ENCODE measurements at regions not wholly inside any gene's neighbourhood (a gene's known extent, or its start where the extent isn't known, plus 50 kb on each side); places are given as distances from the start of the nearest gene placed in this dataset.
"Not testable (repeated sequence)": the region's sequence is repeated elsewhere in the genome, so short reads cannot be mapped to it uniquely, and the experiment has no call there.

DNA sequence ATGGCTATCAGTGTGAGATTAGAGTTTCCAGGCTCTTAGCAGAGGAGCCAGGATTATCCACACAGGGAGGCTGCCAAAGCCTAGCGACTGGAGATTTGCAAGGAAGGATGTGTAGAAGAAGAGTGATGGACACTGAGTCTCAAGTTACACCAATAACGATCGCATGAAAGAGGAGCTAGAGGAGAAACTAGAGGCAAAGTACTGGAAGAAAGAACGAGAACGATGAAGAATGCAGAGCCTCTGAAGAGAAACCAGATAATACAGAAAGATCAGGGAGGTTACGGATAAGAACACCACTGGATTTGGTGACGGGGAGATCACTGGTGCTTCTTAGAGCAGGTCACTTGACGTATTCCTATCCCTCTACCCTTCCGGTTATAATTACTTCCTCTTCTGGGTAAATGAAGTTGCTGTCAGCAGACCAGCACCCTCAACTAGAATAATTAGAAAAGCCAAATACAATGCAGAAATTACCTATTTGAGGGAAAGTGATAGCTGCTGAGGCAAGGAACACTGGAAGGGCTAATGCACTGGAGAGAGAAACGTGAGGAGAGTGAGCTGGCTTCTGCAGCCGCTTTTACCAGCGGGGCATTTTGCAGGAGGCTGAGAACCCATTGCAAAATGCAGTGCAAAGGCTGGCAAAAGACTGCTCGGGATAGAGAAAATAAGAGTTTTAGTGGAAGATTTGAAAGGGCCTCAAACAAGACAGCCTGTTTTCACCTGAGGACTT is 93.1 kb upstream of the HIF1A start:
- H3K4me3 Mint-ChIP-seq, result no peak overlapping the region
- H3K27me3 Mint-ChIP-seq, result no peaks in the 10 kb centered on the region
- peaks cover 30% of the 10 kb centered on the region for H3K4me1 Mint-ChIP-seq (ENCODE audit: low read depth)
- H3K9me3 Mint-ChIP-seq (ENCODE audit: low read depth), result no peaks in the 10 kb centered on the region
- H3K36me3 Mint-ChIP-seq, result no peaks in the 10 kb centered on the region
- no peak overlapping the region for H3K27ac Mint-ChIP-seq

DNA sequence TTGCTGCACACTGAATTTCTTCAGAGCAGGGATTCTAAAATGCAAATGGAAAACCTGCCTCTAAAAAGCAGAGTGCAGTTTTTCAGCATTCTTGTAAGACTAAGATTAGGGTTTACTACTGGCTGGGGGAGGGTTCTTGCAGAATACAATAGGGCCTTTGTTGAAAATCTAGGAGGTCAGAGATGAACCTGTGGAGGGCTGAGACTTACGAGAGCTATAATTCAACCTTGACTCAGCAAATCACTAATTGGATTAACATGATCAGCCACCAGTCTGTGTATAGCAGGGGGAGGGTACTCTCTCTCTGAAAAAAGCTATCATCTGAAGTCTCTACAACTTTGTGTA is 92.6 kb upstream of the HIF1A start:
- Mint-ChIP-seq H3K27ac (no peak overlapping the region), H3K36me3 (no peaks in the 10 kb centered on the region), H3K9me3 (ENCODE audit: low read depth) (no peaks in the 10 kb centered on the region), H3K27me3 (no peaks in the 10 kb centered on the region), H3K4me3 (no peak overlapping the region), H3K4me1 (ENCODE audit: low read depth) (peaks cover 33% of the 10 kb centered on the region)

DNA sequence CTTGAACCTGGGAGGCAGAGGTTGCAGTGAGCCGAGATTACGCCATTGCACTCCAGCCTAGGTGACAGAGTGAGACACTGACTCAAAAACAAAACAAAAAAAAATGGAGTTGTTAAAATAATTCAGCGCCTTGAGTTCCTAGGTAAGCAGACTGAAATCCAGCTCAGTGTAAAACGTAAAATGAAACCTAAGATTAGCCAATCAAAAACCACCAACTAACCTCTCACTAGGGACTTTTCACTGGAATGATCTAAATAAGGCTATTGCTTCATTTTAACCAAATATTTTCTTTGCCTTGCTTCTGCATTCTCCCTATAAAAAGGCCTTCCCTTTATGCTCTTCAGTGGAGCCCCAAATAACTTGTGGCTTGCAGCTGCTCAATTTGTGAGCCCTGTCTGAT is 91.6 kb upstream of the HIF1A start:
- Mint-ChIP-seq H3K36me3 (no peaks in the 10 kb centered on the region), H3K4me1 (ENCODE audit: low read depth) (peaks cover 32% of the 10 kb centered on the region), H3K27ac (no peak overlapping the region), H3K9me3 (ENCODE audit: low read depth) (no peaks in the 10 kb centered on the region), H3K27me3 (no peaks in the 10 kb centered on the region), H3K4me3 (no peak overlapping the region)

DNA sequence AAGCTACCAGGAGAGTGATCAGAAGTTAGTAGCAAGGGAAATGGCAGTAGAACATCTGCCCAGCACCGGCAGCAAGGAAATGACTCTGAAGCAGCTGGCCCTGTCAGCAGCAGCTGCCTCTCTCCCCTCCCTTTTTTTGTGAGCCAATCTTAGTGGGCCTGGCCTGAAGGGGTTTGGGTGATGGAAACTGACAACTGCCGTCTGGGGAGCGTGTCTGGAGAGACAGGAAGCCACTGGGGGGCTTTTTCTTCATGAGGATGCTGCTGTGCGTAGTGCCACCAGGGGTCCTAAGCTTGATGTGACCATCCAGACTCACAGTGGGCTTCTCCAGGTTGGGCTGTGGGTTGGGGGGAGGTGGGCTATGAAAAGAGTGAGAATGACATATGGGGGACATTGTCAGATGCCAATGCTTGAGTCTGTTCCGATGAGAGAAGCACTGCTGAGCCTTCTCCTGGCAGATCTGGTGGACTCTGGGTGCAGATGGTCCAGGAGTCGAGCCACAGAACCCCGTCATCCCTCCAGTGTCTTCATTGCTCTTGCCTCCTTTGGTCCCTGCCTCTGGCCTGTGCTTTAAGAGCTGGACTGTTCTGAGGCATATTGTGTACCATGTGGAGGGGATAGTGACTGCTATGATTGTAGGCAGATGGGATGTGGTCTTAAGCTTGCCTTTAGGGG is 87.6 kb upstream of the HIF1A start:
- Mint-ChIP-seq H3K27me3 (no peaks in the 10 kb centered on the region), H3K9me3 (ENCODE audit: low read depth) (no peaks in the 10 kb centered on the region), H3K36me3 (no peaks in the 10 kb centered on the region), H3K4me1 (ENCODE audit: low read depth) (peaks cover 21% of the 10 kb centered on the region), H3K4me3 (no peak overlapping the region), H3K27ac (peak overlapping the region; percentile 34)

DNA sequence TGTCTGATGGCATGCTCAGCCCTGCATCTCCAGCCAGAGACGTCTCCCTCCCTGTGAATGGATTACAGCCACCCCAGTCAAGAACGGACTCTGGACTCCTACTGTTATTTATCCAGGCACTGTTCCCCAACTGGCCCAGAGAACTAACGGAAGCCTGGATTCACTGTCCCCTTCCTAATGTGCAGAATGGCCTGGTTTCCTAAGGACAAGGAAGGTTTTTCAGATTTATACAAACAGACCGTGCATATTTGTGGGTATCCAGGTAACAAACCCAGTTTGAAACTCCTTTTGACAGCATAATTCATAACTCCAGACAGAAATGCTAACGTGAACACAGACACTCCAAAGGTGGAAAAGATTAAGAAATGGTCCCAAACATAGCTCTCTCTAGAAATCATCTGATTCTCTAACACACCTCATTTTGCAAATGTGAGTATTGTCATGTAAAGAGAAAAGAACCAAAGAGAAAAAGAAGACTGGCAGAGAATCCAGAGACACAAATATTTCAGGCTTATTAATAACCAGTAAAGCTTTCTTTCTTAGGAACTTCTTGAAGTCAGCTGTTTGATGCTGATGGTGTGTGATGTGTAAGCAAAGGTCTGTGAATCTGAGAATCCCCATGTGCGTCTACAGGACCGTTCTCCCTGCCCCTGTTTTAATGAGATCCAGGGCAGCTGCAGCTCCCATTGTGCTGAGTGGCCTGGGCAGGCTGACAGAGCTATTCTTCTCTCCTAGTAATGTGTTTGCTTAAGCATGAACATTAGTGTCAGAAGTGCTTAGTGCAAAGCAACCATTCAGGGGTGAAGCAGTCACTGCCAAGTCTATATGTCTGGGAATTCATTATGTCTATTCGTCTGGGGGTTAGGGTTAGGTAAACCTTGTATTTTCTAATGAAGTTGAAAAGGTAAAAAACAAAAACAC is 86.8 kb upstream of the HIF1A start:
- H3K36me3 Mint-ChIP-seq, result no peaks in the 10 kb centered on the region
- peak overlapping the region; percentile 34 for H3K27ac Mint-ChIP-seq

DNA sequence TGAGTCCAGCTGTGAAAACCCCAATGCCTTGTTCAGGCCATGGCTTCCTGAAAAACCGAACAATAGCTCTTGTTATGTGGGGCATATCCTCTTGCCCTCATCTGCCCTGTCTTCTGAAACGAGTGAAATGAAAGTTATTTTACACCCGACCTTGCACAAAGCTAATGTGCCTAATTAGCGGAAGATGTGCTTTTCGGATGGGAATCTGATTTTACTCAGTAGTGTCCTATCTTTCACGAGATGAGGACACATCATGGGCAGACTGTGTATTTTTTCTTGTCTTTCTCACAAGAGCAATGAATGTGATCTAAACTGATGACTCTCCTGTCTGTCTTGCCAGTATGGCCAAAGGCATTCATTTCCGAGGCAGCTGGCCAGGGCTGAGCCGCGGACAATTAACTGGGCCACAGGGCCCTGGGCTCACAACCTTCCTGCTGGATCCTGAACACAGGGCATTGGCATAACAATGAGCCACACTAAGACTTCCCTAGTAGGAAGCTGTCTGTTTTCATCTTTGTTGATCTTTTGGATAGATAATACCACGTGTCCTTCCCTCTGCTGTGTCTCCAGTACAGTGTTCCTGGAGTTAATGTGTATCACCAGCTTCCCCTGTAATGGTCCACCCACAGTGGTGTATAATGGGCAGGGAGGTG is 86.0 kb upstream of the HIF1A start:
- no peaks in the 10 kb centered on the region for H3K36me3 Mint-ChIP-seq
- peaks cover 21% of the 10 kb centered on the region for H3K4me1 Mint-ChIP-seq (ENCODE audit: low read depth)
- H3K4me3 Mint-ChIP-seq, result no peak overlapping the region
- no peaks in the 10 kb centered on the region for H3K9me3 Mint-ChIP-seq (ENCODE audit: low read depth)
- H3K27me3 Mint-ChIP-seq, result no peaks in the 10 kb centered on the region
- H3K27ac Mint-ChIP-seq, result no peak overlapping the region

More for the DNA sequence above, 86.8 kb upstream of the HIF1A start:
- no peaks in the 10 kb centered on the region for H3K9me3 Mint-ChIP-seq (ENCODE audit: low read depth)
- no peaks in the 10 kb centered on the region for H3K27me3 Mint-ChIP-seq
- H3K4me3 Mint-ChIP-seq, result no peak overlapping the region
- H3K4me1 Mint-ChIP-seq (ENCODE audit: low read depth), result peaks cover 21% of the 10 kb centered on the region

DNA sequence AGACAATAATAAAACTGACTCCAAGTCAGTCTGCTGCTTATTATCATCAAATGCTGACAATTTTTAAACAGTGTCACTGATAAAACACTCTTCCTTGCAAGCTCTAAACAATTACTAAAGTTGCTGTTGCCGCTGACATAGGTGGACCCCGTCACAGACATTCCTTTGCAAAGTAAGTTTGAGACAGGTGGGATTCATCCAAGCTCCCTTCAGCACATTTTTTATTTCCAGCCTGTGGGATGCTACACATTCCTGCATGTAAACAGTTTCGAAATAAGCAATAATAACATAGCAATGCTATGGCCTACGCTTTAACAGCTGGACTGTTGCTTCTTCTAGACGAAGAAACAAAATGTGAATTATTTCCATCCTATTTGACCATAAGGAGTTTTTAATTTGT is 85.4 kb upstream of the HIF1A start:
- Mint-ChIP-seq H3K27ac (no peak overlapping the region), H3K4me3 (no peak overlapping the region), H3K9me3 (ENCODE audit: low read depth) (no peaks in the 10 kb centered on the region), H3K36me3 (no peaks in the 10 kb centered on the region), H3K4me1 (ENCODE audit: low read depth) (peaks cover 21% of the 10 kb centered on the region), H3K27me3 (no peaks in the 10 kb centered on the region)

DNA sequence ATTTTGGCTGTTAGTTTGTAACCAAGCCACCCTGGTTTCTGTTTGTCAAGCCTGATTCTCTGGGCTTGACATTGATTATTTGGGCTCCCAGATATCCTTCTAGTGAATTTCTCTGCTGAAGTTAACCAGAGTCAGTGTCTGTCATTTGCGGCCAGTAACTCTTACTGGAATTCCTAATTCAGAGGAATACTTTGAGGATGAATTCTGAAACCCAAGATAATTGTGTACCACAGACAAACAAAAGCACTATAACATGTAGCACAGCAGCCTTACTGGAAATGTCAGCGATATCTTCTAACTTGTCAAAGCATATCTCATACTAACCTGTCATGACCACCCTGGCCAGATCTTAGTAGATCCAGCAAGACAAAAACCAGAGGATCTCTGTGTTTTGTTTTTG is 84.4 kb upstream of the HIF1A start:
- Mint-ChIP-seq H3K9me3 (ENCODE audit: low read depth) (no peaks in the 10 kb centered on the region), H3K4me3 (no peak overlapping the region), H3K27ac (no peak overlapping the region), H3K27me3 (no peaks in the 10 kb centered on the region), H3K4me1 (ENCODE audit: low read depth) (peaks cover 21% of the 10 kb centered on the region), H3K36me3 (no peaks in the 10 kb centered on the region)

DNA sequence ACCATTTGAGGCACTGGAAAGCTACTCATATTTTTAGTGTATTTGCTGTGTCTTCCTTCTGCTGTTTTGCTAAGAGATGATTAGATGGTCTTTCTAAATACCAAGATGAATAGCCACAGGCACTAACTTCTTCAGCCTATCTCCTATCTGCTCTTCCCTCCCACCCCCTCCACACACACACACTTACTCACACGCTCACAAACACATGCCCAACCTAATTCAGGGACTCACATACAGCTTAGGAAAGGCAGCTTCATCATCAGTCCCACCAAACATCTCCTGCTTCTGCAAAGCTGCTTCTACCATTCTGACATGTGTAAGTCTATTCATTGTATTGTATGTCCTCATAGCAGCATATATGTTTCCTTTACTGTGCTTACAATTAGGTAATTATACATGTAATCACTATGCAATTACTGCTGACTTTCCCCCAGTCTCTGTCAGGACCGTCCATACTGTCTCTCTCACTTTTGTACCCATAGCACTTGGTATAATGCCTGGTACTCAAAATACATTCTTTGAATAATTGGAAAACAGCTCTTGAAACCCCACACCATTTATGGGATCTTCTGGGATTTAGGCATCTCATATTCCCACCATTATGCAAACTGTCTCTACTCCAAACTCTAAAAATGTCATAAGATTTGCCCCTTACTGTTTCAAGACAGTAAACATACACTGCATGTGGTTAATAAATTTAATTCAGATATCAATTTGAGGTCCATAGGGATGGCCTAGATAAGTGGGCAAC is 83.3 kb upstream of the HIF1A start:
- Mint-ChIP-seq H3K27ac (no peak overlapping the region), H3K27me3 (no peaks in the 10 kb centered on the region), H3K4me3 (no peak overlapping the region)

DNA sequence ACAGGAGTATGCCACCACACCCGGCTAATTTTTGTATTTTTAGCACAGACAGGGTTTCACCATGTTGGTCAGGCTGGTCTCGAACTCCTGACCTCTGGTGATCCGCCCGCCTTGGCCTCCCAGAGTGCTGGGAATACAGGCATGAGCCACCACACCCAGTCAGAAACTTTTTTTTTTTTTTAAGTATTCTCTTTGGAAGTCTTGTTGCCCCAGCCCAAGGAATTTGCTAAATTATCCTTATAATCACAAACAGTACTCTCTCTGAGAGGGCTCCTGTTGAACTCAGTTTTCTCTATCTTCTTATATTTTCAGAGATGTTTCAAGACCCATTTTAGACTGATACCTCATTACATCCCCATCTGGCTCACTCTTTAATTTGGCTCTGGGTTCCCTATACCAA is 82.3 kb upstream of the HIF1A start:
- not testable (repeated sequence) for H3K27me3 Mint-ChIP-seq; H3K27ac Mint-ChIP-seq; H3K9me3 Mint-ChIP-seq (ENCODE audit: low read depth); H3K36me3 Mint-ChIP-seq; H3K4me3 Mint-ChIP-seq
- peaks cover 13% of the 10 kb centered on the region for H3K4me1 Mint-ChIP-seq (ENCODE audit: low read depth)

More for the DNA sequence above, 83.3 kb upstream of the HIF1A start:
- Mint-ChIP-seq H3K9me3 (ENCODE audit: low read depth) (no peaks in the 10 kb centered on the region), H3K36me3 (no peaks in the 10 kb centered on the region), H3K4me1 (ENCODE audit: low read depth) (peaks cover 20% of the 10 kb centered on the region)

DNA sequence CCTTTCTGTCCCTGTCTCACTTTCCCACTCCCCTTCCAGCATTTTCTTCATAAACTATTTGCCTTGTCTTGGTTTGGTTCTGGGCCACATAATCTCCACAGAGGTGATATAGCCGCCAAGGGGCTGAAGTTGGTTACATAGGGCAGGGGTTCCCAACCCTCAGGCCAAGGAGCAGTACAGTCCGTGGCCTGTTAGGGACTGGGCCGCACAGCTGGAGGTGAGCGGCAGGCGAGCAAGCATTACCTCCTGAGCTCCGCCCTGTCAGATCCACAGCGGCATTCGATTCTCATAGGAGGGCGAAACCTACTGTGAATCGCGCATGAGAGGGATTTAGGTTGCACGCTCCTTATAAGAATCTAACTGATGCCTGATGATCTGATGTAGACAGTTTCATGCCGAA is 80.6 kb upstream of the HIF1A start:
- Mint-ChIP-seq H3K36me3 (no peaks in the 10 kb centered on the region), H3K27ac (no peak overlapping the region), H3K27me3 (no peaks in the 10 kb centered on the region), H3K4me1 (ENCODE audit: low read depth) (peaks cover 17% of the 10 kb centered on the region), H3K4me3 (no peak overlapping the region), H3K9me3 (ENCODE audit: low read depth) (no peaks in the 10 kb centered on the region)

DNA sequence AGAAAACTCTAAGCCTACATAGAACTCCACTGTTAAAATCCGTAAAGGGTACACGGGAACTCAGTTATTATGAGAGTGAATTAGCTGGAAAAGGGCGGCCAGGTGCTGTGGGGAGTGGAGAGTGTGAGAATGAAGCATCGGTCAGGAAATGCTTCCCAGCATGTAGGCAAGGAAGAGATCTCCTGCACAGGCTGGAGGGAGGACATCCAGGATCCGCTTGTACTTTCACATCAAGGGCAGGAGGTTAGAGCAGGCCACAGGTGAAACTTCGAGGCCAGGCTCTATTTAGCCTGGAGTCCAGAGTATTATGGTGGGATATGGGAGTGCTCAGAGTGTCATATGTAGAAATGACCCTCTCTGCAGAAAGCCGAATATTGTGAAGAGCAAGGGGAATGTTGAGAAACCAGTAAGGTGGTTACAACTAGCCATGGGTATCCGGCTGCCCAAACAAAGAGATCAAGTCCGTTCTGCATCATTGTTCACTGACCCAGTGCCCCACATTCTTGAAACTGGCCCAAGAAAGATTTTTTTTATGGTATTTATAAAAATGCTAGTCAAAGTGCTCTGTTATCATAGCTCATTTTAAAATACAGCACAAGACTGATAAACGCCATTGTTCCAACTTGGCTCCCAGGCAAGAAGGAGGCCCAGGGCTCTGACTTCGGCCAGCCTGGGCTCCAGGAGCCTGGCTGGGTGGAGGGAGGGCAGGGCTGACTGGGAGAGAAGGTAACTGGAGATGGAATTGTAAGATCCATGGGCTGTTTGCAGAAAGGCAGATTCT is 79.4 kb upstream of the HIF1A start:
- Mint-ChIP-seq H3K4me3 (no peak overlapping the region), H3K27me3 (no peaks in the 10 kb centered on the region), H3K36me3 (no peaks in the 10 kb centered on the region), H3K27ac (no peak overlapping the region), H3K9me3 (ENCODE audit: low read depth) (no peaks in the 10 kb centered on the region), H3K4me1 (ENCODE audit: low read depth) (peaks cover 29% of the 10 kb centered on the region)

DNA sequence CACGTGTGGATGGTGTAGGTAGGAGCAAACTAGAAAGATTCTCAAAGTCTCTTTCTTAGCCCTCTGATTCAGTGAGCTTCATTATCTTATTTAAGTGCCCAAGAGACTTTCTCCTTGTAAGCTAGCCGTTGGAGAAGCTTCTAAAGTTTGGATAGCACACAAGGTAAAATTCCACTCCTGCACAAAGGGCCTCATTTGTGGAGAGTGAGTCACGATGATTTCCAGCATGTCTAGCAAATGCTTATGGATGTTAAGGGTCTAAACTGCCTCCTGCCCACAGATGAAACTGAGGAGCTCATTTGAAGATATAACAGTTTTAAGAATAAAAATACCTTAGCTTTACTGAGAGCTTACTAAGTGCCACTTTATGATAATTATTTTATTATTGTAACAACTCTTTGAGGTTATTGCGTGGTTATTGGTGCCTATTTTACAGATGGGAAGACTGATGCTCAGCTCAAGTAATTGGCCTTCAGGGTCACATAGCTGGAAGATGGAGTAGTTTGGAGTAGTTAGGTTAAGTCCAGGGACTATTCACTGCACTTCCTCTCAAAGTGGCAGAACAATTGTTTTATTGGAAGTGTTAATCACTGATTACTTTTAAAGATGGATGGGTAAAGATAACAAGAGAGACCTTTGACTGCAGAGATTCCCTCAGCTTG is 78.7 kb upstream of the HIF1A start:
- no peaks in the 10 kb centered on the region for H3K9me3 Mint-ChIP-seq (ENCODE audit: low read depth)
- peaks cover 36% of the 10 kb centered on the region for H3K4me1 Mint-ChIP-seq (ENCODE audit: low read depth)
- no peak overlapping the region for H3K4me3 Mint-ChIP-seq
- H3K27me3 Mint-ChIP-seq, result no peaks in the 10 kb centered on the region
- H3K27ac Mint-ChIP-seq, result no peak overlapping the region
- H3K36me3 Mint-ChIP-seq, result no peaks in the 10 kb centered on the region
